ENCODE measurements at regions not wholly inside any gene's neighbourhood (a gene's known extent, or its start where the extent isn't known, plus 50 kb on each side); places are given as distances from the start of the nearest gene placed in this dataset.
A peak's percentile ranks its signal among the peaks of the same experiment; 100 is the strongest.

GRCh38 chr2:18671363-18671762 is 82.0 kb upstream of the NT5C1B start:
- DNase-seq (ENCODE audit: low read depth, low spot score): no peak

- DNase-seq (ENCODE audit: low read depth, low spot score): no peak
These were observed 78.9 kb upstream of the NT5C1B start for GRCh38 chr2:18668221-18668620.

GRCh38 chr2:18664421-18664820 is 75.1 kb upstream of the NT5C1B start:
- DNase-seq (ENCODE audit: low read depth, low spot score): no peak

- DNase-seq (ENCODE audit: low read depth, low spot score): no peak
These were observed 74.5 kb upstream of the NT5C1B start for GRCh38 chr2:18663861-18664260.

- no peak for DNase-seq (ENCODE audit: low read depth, low spot score)
These were observed 73.3 kb upstream of the NT5C1B start for GRCh38 chr2:18662689-18663088.

GRCh38 chr2:18659915-18660314 is 70.5 kb upstream of the NT5C1B start:
- DNase-seq (ENCODE audit: low read depth, low spot score): no peak

- DNase-seq (ENCODE audit: low read depth, low spot score): no peak
These were observed 66.7 kb upstream of the NT5C1B start for GRCh38 chr2:18656048-18656447.

- DNase-seq (ENCODE audit: low read depth, low spot score): no peak
These were observed 62.7 kb upstream of the NT5C1B start for GRCh38 chr2:18651842-18652774.

- DNase-seq (ENCODE audit: low read depth, low spot score): no peak
These were observed 60.9 kb upstream of the NT5C1B start for GRCh38 chr2:18650221-18650620.

- no peak for DNase-seq (ENCODE audit: low read depth, low spot score)
These were observed 60.2 kb upstream of the NT5C1B start for GRCh38 chr2:18649502-18650135.

GRCh38 chr2:18648161-18648560 is 58.8 kb upstream of the NT5C1B start:
- DNase-seq (ENCODE audit: low read depth, low spot score): no peak

- DNase-seq (ENCODE audit: low read depth, low spot score): no peak
These were observed 58.4 kb upstream of the NT5C1B start for GRCh38 chr2:18647731-18648130.

- no peak for DNase-seq (ENCODE audit: low read depth, low spot score)
These were observed 55.9 kb upstream of the NT5C1B start for GRCh38 chr2:18645315-18645714.

GRCh38 chr2:18644115-18644462 is 54.7 kb upstream of the NT5C1B start:
- DNase-seq (ENCODE audit: low read depth, low spot score): no peak

GRCh38 chr2:18643326-18644114 is 54.2 kb upstream of the NT5C1B start:
- no peak for DNase-seq (ENCODE audit: low read depth, low spot score)

- no peak for DNase-seq (ENCODE audit: low read depth, low spot score)
These were observed 52.5 kb upstream of the NT5C1B start for GRCh38 chr2:18641823-18642222.

GRCh38 chr2:18639756-18640453 is 50.5 kb upstream of the NT5C1B start:
- peak; percentile 4 for DNase-seq (ENCODE audit: low read depth, low spot score)

Measured in ELF-1 (cell line).